H1 (cell line): ENCODE measurements at regions not wholly inside any gene's neighbourhood (a gene's known extent, or its start where the extent isn't known, plus 50 kb on each side); places are given as distances from the start of the nearest gene placed in this dataset.

Source experiments
- CTCF ChIA-PET: fragments of 300-600 bp; sonication (Branson Sonifier 250); formaldehyde crosslinking; loops from one replicate; lab custom pipeline; 2021; ENCODE audit not compliant: partially characterized antibody; lab: Charles Lee
- POLR2A ChIA-PET: fragments of 300-600 bp; sonication (Branson Sonifier 250); formaldehyde crosslinking; loops from one replicate; lab custom pipeline; 2021; ENCODE audit warnings: inconsistent platforms; ENCODE audit not compliant: partially characterized antibody; lab: Charles Lee
- DNase-seq, 2 experiments: peaks; one replicate each; pipeline versions ENCODE4 v3.0.0 to v3.0.0-alpha.2; 2010 to 2022; ENCODE audit warnings: low spot score in 2 of 2, low read depth in 1 of 2, mixed read lengths in 1 of 2
- FAIRE-seq: peaks from 2 replicates; lab custom pipeline; 2011; peaks lifted over from hg19 to GRCh38; lab: Jason Lieb, UNC
- H2AFZ ChIP-seq: 2 replicates; pipeline ENCODE4 v1.8.1; 2012; ENCODE audit warnings: low read length, inconsistent platforms
- H2AK5ac ChIP-seq: 2 replicates; pipeline ENCODE4 v1.6.1; 2013; ENCODE audit warnings: low read depth, low read length
- H2BK120ac ChIP-seq: replicated peaks from 2 replicates; pipeline ENCODE3; 2013; ENCODE audit warnings: low read depth, low read length, inconsistent platforms
- H2BK12ac ChIP-seq: 2 replicates; pipeline ENCODE4 v1.6.1; 2013; ENCODE audit warnings: low read depth, low read length
- H2BK15ac ChIP-seq: 2 replicates; pipeline ENCODE4 v1.6.1; 2013; ENCODE audit warnings: low read length
- H2BK20ac ChIP-seq: 2 replicates; pipeline ENCODE4 v1.6.1; 2013; ENCODE audit warnings: low read length
- H2BK5ac ChIP-seq: 2 replicates; pipeline ENCODE4 v1.6.1; 2013; ENCODE audit warnings: low read depth, low read length
- H3K14ac ChIP-seq: 2 replicates; pipeline ENCODE4 v1.6.1; 2013; ENCODE audit warnings: inconsistent platforms; ENCODE audit not compliant: insufficient read length
- H3K18ac ChIP-seq: 2 replicates; pipeline ENCODE4 v1.6.1; 2013; ENCODE audit warnings: low read length; ENCODE audit errors: extremely low read depth
- H3K23ac ChIP-seq: 2 replicates; pipeline ENCODE4 v1.6.1; 2013; ENCODE audit warnings: inconsistent platforms; ENCODE audit not compliant: insufficient read length
- H3K23me2 ChIP-seq: 2 replicates; pipeline ENCODE4 v1.6.1; 2013; ENCODE audit warnings: low read depth, low read length
- H3K27ac ChIP-seq: 2 replicates; pipeline ENCODE4 v1.6.1; 2011; ENCODE audit warnings: low read depth, low read length, inconsistent platforms
- H3K27me3 ChIP-seq, 4 experiments: replicated peaks in 1 of 4; 1 replicate in 1 of 4; 2 replicates in 3 of 4; pipeline versions ENCODE4 v1.6.1 to v1.8.1; 2011 to 2013; ENCODE audit warnings: low read length in 3 of 4, mild to moderate bottlenecking in 3 of 4, inconsistent platforms in 2 of 4, mixed read lengths in 2 of 4, moderate library complexity in 1 of 4; ENCODE audit not compliant: control insufficient read depth in 3 of 4, insufficient read depth in 3 of 4; ENCODE audit errors: extremely low read depth in 1 of 4
- H3K36me3 ChIP-seq, 4 experiments: 2 replicates each; pipeline versions ENCODE4 v1.6.1 to v1.8.1; 2011 to 2013; ENCODE audit warnings: mild to moderate bottlenecking in 4 of 4, low read length in 3 of 4, moderate library complexity in 2 of 4, control low read depth in 1 of 4, inconsistent platforms in 1 of 4; ENCODE audit not compliant: insufficient read depth in 4 of 4, control insufficient read depth in 2 of 4
- H3K4ac ChIP-seq: replicated peaks from 2 replicates; pipeline ENCODE3; 2013; ENCODE audit warnings: low read length, low read depth, mixed read lengths, inconsistent platforms; ENCODE audit not compliant: insufficient read length
- H3K4me1 ChIP-seq, 4 experiments: replicated peaks in 1 of 4; 1 replicate in 1 of 4; 2 replicates in 3 of 4; pipeline versions ENCODE4 v1.6.1 to v1.8.1; 2011 to 2013; ENCODE audit warnings: low read length in 3 of 4, inconsistent platforms in 2 of 4, mixed read lengths in 1 of 4; ENCODE audit not compliant: insufficient read depth in 4 of 4, control insufficient read depth in 3 of 4
- H3K4me2 ChIP-seq, 2 experiments: 2 replicates each; pipeline versions ENCODE4 v1.6.1 to v1.8.1; 2011 to 2013; ENCODE audit warnings: low read depth in 2 of 2, low read length in 2 of 2, control low read depth in 1 of 2, inconsistent platforms in 1 of 2, mild to moderate bottlenecking in 1 of 2; ENCODE audit not compliant: insufficient read depth in 1 of 2
- H3K4me3 ChIP-seq, 4 experiments: fragments of 200-600, 300-600 bp in 1 of 4; sonication (generic), shearing (Covaris generic), sonication (Bioruptor Twin) in 1 of 4; 2 replicates each; pipeline versions ENCODE4 v1.5.1 to v1.8.1; 2011 to 2016; ENCODE audit warnings: low read length in 4 of 4, low read depth in 3 of 4, control low read depth in 2 of 4, inconsistent platforms in 2 of 4, mild to moderate bottlenecking in 2 of 4, mixed read lengths in 1 of 4, moderate library complexity in 1 of 4; ENCODE audit not compliant: insufficient read depth in 2 of 4; ENCODE audit errors: extremely low read depth in 1 of 4
- H3K56ac ChIP-seq: replicated peaks from 2 replicates; pipeline ENCODE3; 2013; ENCODE audit warnings: low read depth, mild to moderate bottlenecking, mixed read lengths, low read length, inconsistent platforms; ENCODE audit not compliant: insufficient read length
- H3K79me1 ChIP-seq: 2 replicates; pipeline ENCODE4 v1.6.1; 2013; ENCODE audit warnings: low read depth, low read length, control low read depth
- H3K79me2 ChIP-seq, 2 experiments: 2 replicates each; pipeline versions ENCODE4 v1.6.1 to v1.8.1; 2012 to 2013; ENCODE audit warnings: low read length in 2 of 2, mild to moderate bottlenecking in 2 of 2, inconsistent platforms in 1 of 2; ENCODE audit not compliant: insufficient read depth in 2 of 2, control insufficient read depth in 1 of 2
- H3K9ac ChIP-seq, 4 experiments: replicated peaks in 1 of 4; 1 replicate in 1 of 4; 2 replicates in 3 of 4; pipeline versions ENCODE4 v1.6.1 to v1.8.1; 2011 to 2013; ENCODE audit warnings: low read depth in 3 of 4, low read length in 3 of 4, control low read depth in 2 of 4, mild to moderate bottlenecking in 2 of 4, moderate library complexity in 2 of 4, inconsistent platforms in 1 of 4; ENCODE audit errors: extremely low read depth in 1 of 4
- H3K9me3 ChIP-seq, 2 experiments: 2 replicates each; pipeline versions ENCODE4 v1.6.1 to v1.8.1; 2012 to 2013; ENCODE audit warnings: mild to moderate bottlenecking in 2 of 2, moderate library complexity in 2 of 2, control low read depth in 1 of 2, inconsistent platforms in 1 of 2, low read depth in 1 of 2, low read length in 1 of 2, mixed read lengths in 1 of 2; ENCODE audit not compliant: insufficient read depth in 2 of 2
- H4K20me1 ChIP-seq, 2 experiments: replicated peaks in 1 of 2; 2 replicates each; pipeline versions ENCODE3 to v1.8.1; 2011 to 2013; ENCODE audit warnings: inconsistent platforms in 2 of 2, low read length in 2 of 2, mild to moderate bottlenecking in 1 of 2; ENCODE audit not compliant: insufficient read depth in 2 of 2, control insufficient read depth in 1 of 2
- H4K5ac ChIP-seq: 2 replicates; pipeline ENCODE4 v1.6.1; 2013; ENCODE audit warnings: low read length, low read depth, mixed read lengths, inconsistent platforms; ENCODE audit not compliant: insufficient read length
- H4K8ac ChIP-seq: 2 replicates; pipeline ENCODE4 v1.8.0; 2013; ENCODE audit warnings: mild to moderate bottlenecking, moderate library complexity, low read length, inconsistent platforms; ENCODE audit not compliant: insufficient read depth; ENCODE audit errors: extremely low read depth
- H4K91ac ChIP-seq: replicated peaks from 2 replicates; pipeline ENCODE3; 2013; ENCODE audit warnings: low read length, mixed read lengths, inconsistent platforms; ENCODE audit not compliant: insufficient read length
- EZH2 ChIP-seq: fragments of 200-600 bp; sonication (generic); IDR thresholded peaks from 2 replicates; pipeline ENCODE4 v1.7.1; 2012; ENCODE audit warnings: low read depth, mild to moderate bottlenecking, moderate library complexity, low read length, inconsistent platforms; ENCODE audit not compliant: severe bottlenecking
- MAFK ChIP-seq: IDR thresholded peaks from 2 replicates; pipeline ENCODE4 v1.6.1; 2012; ENCODE audit warnings: low read depth, mild to moderate bottlenecking, improper control_type of control experiment, low read length
- WGBS, 2 experiments: shearing (Covaris generic) in 1 of 2; methylation state at CpG; one replicate each; pipeline versions ENCODE4 v1.1.6 to v1.1.7; 2013 to 2015; ENCODE audit warnings: low lambda C conversion rate in 2 of 2, mixed read lengths in 2 of 2, inconsistent platforms in 1 of 2, low coverage in 1 of 2, missing lambda C conversion rate in 1 of 2; ENCODE audit not compliant: insufficient replicate concordance in 2 of 2, insufficient coverage in 1 of 2, insufficient read length in 1 of 2; ENCODE audit errors: extremely low coverage in 1 of 2, missing lambda C conversion rate in 1 of 2; 5-methylcytosine and 5-hydroxymethylcytosine counted together
- TF ChIP-seq, protein P1 (sequence below): IDR thresholded peaks from 2 replicates; pipeline ENCODE4 v1.6.1; 2011; ENCODE audit warnings: low read depth, mild to moderate bottlenecking, low read length; ENCODE audit not compliant: insufficient read depth

DNA sequence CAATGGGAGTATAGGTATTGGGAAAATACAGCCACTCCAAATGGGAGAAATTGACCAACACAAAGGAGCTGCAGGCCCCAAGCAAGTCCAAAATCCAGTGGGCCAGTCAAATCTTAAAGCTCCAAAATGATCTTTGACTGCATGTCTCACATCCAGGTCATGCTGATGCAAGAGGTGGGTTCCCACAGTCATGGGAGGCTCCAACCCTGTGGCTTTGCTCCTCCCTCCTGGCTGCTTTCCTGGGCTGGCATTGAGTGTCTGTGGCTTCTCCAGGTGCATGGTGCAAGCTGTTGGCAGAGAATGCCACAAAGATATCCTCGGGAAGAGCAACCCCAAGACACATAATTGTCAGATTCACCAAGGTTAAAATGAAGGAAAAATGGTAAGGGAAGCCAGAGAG, 80.8 kb downstream of the IGLL5 start:
- ChIA-PET CTCF (no interaction called here), POLR2A (no interaction called here)
- Histone ChIP-seq H2BK120ac (no peak overlapping the region), H3K9ac (no peak overlapping the region), H3K14ac (no peak overlapping the region), H3K4me3 (no peak overlapping the region), H3K36me3 (no peaks in the 10 kb centered on the region), H3K23me2 (no peaks in the 10 kb centered on the region), H4K8ac (no peak overlapping the region), H2AFZ (no peak overlapping the region), H3K23ac (no peak overlapping the region), H3K27ac (no peak overlapping the region), H4K5ac (no peak overlapping the region), H3K79me1 (no peaks in the 10 kb centered on the region), H4K91ac (no peak overlapping the region), H2BK5ac (no peak overlapping the region), H3K27me3 (peaks cover 0 to 3% (median 1%) of the 10 kb centered on the region in 4 experiments; a peak in 4 of 7 replicates), H3K4ac (no peak overlapping the region), H3K18ac (no peak overlapping the region), H2BK12ac (no peak overlapping the region), H2BK20ac (no peak overlapping the region), H3K9me3 (no peaks in the 10 kb centered on the region), H3K56ac (no peak overlapping the region), H4K20me1 (no peaks in the 10 kb centered on the region), H2BK15ac (no peak overlapping the region), H3K4me2 (no peak overlapping the region), H2AK5ac (no peak overlapping the region), H3K4me1 (no peaks in the 10 kb centered on the region), H3K79me2 (no peaks in the 10 kb centered on the region)
- 67% methylated on average over 1 of the region's 1 CpG; no CpG with 5 or more reads in 1 of the 2 experiments for WGBS, 2 experiments
- DNase-seq (no peak), FAIRE-seq (no peak)
- TF ChIP-seq, protein P1, sequence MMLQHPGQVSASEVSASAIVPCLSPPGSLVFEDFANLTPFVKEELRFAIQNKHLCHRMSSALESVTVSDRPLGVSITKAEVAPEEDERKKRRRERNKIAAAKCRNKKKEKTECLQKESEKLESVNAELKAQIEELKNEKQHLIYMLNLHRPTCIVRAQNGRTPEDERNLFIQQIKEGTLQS, result no peak
- TF ChIP-seq MAFK (no peak), EZH2 (no peak)
